ENCODE measurements at regions not wholly inside any gene's neighbourhood (a gene's known extent, or its start where the extent isn't known, plus 50 kb on each side); places are given as distances from the start of the nearest gene placed in this dataset.

DNA sequence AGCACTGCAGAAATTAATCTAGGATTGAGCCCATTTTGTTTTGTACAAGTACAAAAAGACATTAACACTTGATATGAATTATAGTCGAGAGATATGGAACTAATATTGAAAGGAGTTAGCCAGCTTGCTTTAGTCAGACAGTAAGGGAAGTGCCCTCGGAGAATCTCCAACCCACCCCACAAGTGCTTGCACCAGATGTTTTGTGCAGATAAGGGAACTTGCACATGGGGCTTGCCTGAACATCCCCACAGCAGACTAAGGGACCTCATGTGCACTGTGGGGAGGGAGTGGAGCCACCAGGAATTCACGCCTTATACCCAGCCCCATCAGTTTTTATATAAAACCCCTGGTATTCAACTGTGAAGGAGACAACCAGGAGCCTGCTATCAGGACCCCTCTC is 122.3 kb downstream of the EFHB start:
- TF ChIP-seq, protein P1, sequence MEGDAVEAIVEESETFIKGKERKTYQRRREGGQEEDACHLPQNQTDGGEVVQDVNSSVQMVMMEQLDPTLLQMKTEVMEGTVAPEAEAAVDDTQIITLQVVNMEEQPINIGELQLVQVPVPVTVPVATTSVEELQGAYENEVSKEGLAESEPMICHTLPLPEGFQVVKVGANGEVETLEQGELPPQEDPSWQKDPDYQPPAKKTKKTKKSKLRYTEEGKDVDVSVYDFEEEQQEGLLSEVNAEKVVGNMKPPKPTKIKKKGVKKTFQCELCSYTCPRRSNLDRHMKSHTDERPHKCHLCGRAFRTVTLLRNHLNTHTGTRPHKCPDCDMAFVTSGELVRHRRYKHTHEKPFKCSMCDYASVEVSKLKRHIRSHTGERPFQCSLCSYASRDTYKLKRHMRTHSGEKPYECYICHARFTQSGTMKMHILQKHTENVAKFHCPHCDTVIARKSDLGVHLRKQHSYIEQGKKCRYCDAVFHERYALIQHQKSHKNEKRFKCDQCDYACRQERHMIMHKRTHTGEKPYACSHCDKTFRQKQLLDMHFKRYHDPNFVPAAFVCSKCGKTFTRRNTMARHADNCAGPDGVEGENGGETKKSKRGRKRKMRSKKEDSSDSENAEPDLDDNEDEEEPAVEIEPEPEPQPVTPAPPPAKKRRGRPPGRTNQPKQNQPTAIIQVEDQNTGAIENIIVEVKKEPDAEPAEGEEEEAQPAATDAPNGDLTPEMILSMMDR (IDR thresholded peaks at IDR 0.05), result no peak
- TF ChIP-seq, protein P2, sequence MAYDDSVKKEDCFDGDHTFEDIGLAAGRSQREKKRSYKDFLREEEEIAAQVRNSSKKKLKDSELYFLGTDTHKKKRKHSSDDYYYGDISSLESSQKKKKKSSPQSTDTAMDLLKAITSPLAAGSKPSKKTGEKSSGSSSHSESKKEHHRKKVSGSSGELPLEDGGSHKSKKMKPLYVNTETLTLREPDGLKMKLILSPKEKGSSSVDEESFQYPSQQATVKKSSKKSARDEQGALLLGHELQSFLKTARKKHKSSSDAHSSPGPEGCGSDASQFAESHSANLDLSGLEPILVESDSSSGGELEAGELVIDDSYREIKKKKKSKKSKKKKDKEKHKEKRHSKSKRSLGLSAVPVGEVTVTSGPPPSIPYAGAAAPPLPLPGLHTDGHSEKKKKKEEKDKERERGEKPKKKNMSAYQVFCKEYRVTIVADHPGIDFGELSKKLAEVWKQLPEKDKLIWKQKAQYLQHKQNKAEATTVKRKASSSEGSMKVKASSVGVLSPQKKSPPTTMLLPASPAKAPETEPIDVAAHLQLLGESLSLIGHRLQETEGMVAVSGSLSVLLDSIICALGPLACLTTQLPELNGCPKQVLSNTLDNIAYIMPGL (CRISPR knock-in tag; IDR thresholded peaks at IDR 0.05), result no peak
- TF ChIP-seq E2F5 (CRISPR knock-in tag; IDR thresholded peaks at IDR 0.05) (no peak), ATF6 (CRISPR knock-in tag; IDR thresholded peaks at IDR 0.05) (no peak), ZNF138 (CRISPR knock-in tag; conservative IDR thresholded peaks at IDR 0.05) (no peak), SP1 (CRISPR knock-in tag; conservative IDR thresholded peaks at IDR 0.05) (no peak), NR2C2 (CRISPR knock-in tag; IDR thresholded peaks at IDR 0.05) (no peak)

All from WTC11 (cell line).